ENCODE measurements at regions not wholly inside any gene's neighbourhood (a gene's known extent, or its start where the extent isn't known, plus 50 kb on each side); places are given as distances from the start of the nearest gene placed in this dataset.
A peak's percentile ranks its signal among the peaks of the same experiment; 100 is the strongest.

GRCh38 chr17:77438241-77439188 lies 297.7 kb downstream of the SEC14L1 start:
- Histone ChIP-seq H3K9ac (ENCODE audit: low read depth, low read length) (no peak overlapping the region), H3K4me3 (ENCODE audit: low read length) (no peak overlapping the region), H3K27me3 (ENCODE audit: control insufficient read depth, insufficient read depth, low read length) (no peaks in the 10 kb centered on the region), H3K4me2 (ENCODE audit: low read length) (no peak overlapping the region), H3K9me3 (replicated peaks; ENCODE audit: low read length) (no peaks in the 10 kb centered on the region), H3K4me1 (ENCODE audit: control insufficient read depth, insufficient read depth, low read length) (peaks cover 80% of the 10 kb centered on the region), H3K36me3 (ENCODE audit: insufficient read depth, low read length) (peaks cover 22% of the 10 kb centered on the region)

GRCh38 chr17:77439189-77440018 lies 298.6 kb downstream of the SEC14L1 start:
- Histone ChIP-seq H3K4me1 (ENCODE audit: control insufficient read depth, insufficient read depth, low read length) (peaks cover 80% of the 10 kb centered on the region), H3K4me2 (ENCODE audit: low read length) (no peak overlapping the region), H3K9me3 (replicated peaks; ENCODE audit: low read length) (no peaks in the 10 kb centered on the region), H3K9ac (ENCODE audit: low read depth, low read length) (no peak overlapping the region), H3K4me3 (ENCODE audit: low read length) (no peak overlapping the region), H3K36me3 (ENCODE audit: insufficient read depth, low read length) (peaks cover 22% of the 10 kb centered on the region), H3K27me3 (ENCODE audit: control insufficient read depth, insufficient read depth, low read length) (no peaks in the 10 kb centered on the region)

DNA sequence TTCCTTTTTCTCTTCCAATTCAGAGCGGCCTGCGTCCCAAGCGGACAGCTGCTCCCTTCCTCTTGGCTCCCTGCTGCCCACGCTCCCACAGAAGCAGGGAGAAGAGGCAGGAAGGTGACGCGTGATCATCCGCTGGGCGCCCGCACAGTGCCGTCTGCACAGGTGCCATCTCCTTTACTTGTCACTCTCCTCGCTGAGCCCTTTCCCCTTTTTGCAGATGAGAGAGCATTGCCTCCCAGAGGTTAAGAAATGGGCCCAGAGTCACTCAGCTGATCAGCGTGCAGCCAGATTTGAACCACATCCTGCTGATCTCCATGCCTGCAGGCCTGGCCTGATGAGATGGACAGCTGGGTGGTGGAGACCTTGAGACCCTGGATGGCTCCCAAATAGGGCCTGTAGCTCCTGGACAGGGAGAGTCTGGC lies 299.8 kb downstream of the SEC14L1 start:
- Histone ChIP-seq H3K36me3 (ENCODE audit: insufficient read depth, low read length) (peaks cover 18% of the 10 kb centered on the region), H3K4me3 (ENCODE audit: low read length) (no peak overlapping the region), H3K4me2 (ENCODE audit: low read length) (no peak overlapping the region), H3K4me1 (ENCODE audit: control insufficient read depth, insufficient read depth, low read length) (peaks cover 80% of the 10 kb centered on the region), H3K9me3 (replicated peaks; ENCODE audit: low read length) (no peaks in the 10 kb centered on the region), H3K27me3 (ENCODE audit: control insufficient read depth, insufficient read depth, low read length) (no peaks in the 10 kb centered on the region), H3K9ac (ENCODE audit: low read depth, low read length) (no peak overlapping the region)

- Histone ChIP-seq H3K4me1 (ENCODE audit: control insufficient read depth, insufficient read depth, low read length) (peaks cover 78% of the 10 kb centered on the region), H3K27me3 (ENCODE audit: control insufficient read depth, insufficient read depth, low read length) (no peaks in the 10 kb centered on the region), H3K9me3 (replicated peaks; ENCODE audit: low read length) (no peaks in the 10 kb centered on the region), H3K36me3 (ENCODE audit: insufficient read depth, low read length) (peaks cover 17% of the 10 kb centered on the region), H3K4me3 (ENCODE audit: low read length) (no peak overlapping the region), H3K9ac (ENCODE audit: low read depth, low read length) (no peak overlapping the region), H3K4me2 (ENCODE audit: low read length) (no peak overlapping the region)
Observed at GRCh38 chr17:77441130-77441920, 300.6 kb downstream of the SEC14L1 start.

DNA sequence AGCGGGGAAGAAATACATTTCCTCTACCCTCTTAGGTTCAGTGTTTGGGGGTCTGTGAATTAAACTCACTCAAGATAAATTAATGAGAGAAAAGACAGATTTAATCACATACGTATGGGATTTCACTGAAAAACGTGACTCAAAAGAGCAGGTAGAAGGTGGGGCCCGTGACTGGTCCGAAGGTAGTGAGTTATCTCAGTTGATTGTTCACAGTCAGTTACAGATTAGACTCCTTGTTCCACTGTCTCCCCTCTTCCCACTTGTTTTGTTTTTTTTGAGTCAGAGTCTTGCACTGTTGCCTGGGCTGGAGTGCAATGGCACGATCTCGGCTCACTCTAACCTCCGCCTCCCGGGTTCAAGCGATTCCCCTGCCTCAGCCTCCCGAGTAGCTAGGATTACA lies 301.2 kb downstream of the SEC14L1 start:
- H3K4me2 ChIP-seq (ENCODE audit: low read length) = no peak overlapping the region
- peaks cover 18% of the 10 kb centered on the region for H3K36me3 ChIP-seq (ENCODE audit: insufficient read depth, low read length)
- H3K9me3 ChIP-seq (replicated peaks; ENCODE audit: low read length) = no peaks in the 10 kb centered on the region
- peaks cover 72% of the 10 kb centered on the region for H3K4me1 ChIP-seq (ENCODE audit: control insufficient read depth, insufficient read depth, low read length)
- H3K27me3 ChIP-seq (ENCODE audit: control insufficient read depth, insufficient read depth, low read length) = no peaks in the 10 kb centered on the region
- no peak overlapping the region for H3K4me3 ChIP-seq (ENCODE audit: low read length)
- H3K9ac ChIP-seq (ENCODE audit: low read depth, low read length) = no peak overlapping the region

DNA sequence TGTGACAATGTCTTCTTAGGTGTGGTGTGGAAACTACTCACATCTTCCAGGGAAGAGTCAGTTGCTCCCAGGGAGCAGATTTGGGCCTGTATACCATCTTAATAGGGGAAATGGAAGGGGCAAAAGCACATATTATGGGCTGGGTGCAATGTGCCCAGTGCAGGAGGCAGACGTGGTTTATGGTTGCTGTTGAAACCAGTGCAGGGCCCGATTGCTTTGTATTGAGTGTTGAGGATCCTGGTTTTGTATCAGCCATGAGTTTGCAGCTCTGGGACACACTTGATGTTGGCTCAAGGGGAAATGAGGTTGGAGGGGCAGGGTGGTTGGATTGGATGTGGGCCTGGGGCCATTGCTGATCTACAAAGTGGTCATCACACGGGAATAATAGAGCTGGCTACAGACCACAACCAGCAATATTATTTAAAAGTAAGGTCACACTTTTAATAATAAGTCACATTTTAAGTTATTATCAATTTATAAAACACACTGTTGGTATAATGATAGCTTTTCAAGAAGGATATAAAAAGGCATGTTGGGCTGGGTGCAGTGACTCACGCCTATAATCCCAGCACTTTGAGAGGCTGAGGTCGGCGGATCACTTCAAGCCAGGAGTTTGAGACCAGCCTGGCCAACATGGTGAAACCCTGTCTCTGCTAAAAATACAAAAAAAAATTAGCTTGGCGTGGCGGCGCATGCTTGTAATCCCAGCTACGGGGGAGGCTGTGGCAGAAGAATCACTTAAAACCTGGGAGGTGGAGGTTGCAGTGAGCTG lies 302.4 kb downstream of the SEC14L1 start:
- Histone ChIP-seq H3K9ac (ENCODE audit: low read depth, low read length) (no peak overlapping the region), H3K4me2 (ENCODE audit: low read length) (peak overlapping the region; percentile 16), H3K9me3 (replicated peaks; ENCODE audit: low read length) (no peaks in the 10 kb centered on the region), H3K4me1 (ENCODE audit: control insufficient read depth, insufficient read depth, low read length) (peaks cover 65% of the 10 kb centered on the region), H3K36me3 (ENCODE audit: insufficient read depth, low read length) (peaks cover 13% of the 10 kb centered on the region), H3K4me3 (ENCODE audit: low read length) (peak overlapping the region; percentile 7), H3K27me3 (ENCODE audit: control insufficient read depth, insufficient read depth, low read length) (no peaks in the 10 kb centered on the region)

- Histone ChIP-seq H3K9ac (ENCODE audit: low read depth, low read length) (no peak overlapping the region), H3K27me3 (ENCODE audit: control insufficient read depth, insufficient read depth, low read length) (no peaks in the 10 kb centered on the region), H3K36me3 (ENCODE audit: insufficient read depth, low read length) (peaks cover 13% of the 10 kb centered on the region), H3K4me2 (ENCODE audit: low read length) (peak overlapping the region; percentile 16), H3K4me1 (ENCODE audit: control insufficient read depth, insufficient read depth, low read length) (peaks cover 65% of the 10 kb centered on the region), H3K9me3 (replicated peaks; ENCODE audit: low read length) (no peaks in the 10 kb centered on the region), H3K4me3 (ENCODE audit: low read length) (no peak overlapping the region)
Observed at GRCh38 chr17:77443748-77444260, 303.0 kb downstream of the SEC14L1 start.

- no peak overlapping the region for H3K9ac ChIP-seq (ENCODE audit: low read depth, low read length)
- H3K4me3 ChIP-seq (ENCODE audit: low read length) = no peak overlapping the region
- H3K36me3 ChIP-seq (ENCODE audit: insufficient read depth, low read length) = peaks cover 13% of the 10 kb centered on the region
- H3K4me1 ChIP-seq (ENCODE audit: control insufficient read depth, insufficient read depth, low read length) = peaks cover 66% of the 10 kb centered on the region
- no peaks in the 10 kb centered on the region for H3K27me3 ChIP-seq (ENCODE audit: control insufficient read depth, insufficient read depth, low read length)
- H3K4me2 ChIP-seq (ENCODE audit: low read length) = peak overlapping the region; percentile 40
- H3K9me3 ChIP-seq (replicated peaks; ENCODE audit: low read length) = no peaks in the 10 kb centered on the region
Observed at GRCh38 chr17:77444628-77444983, 303.8 kb downstream of the SEC14L1 start.

- Histone ChIP-seq H3K9ac (ENCODE audit: low read depth, low read length) (no peak overlapping the region), H3K4me3 (ENCODE audit: low read length) (no peak overlapping the region), H3K36me3 (ENCODE audit: insufficient read depth, low read length) (peaks cover 13% of the 10 kb centered on the region), H3K4me1 (ENCODE audit: control insufficient read depth, insufficient read depth, low read length) (peaks cover 68% of the 10 kb centered on the region), H3K27me3 (ENCODE audit: control insufficient read depth, insufficient read depth, low read length) (no peaks in the 10 kb centered on the region), H3K9me3 (replicated peaks; ENCODE audit: low read length) (no peaks in the 10 kb centered on the region), H3K4me2 (ENCODE audit: low read length) (peak overlapping the region; percentile 40)
Observed at GRCh38 chr17:77444984-77445759, 304.4 kb downstream of the SEC14L1 start.
